NCI-H2107 treated with DMSO at 0.1 percent for 48 hours (cell line): ENCODE measurements at regions not wholly inside any gene's neighbourhood (a gene's known extent, or its start where the extent isn't known, plus 50 kb on each side); places are given as distances from the start of the nearest gene placed in this dataset.
A peak's percentile ranks its signal among the peaks of the same experiment; 100 is the strongest.

ENCODE experiments used
- DNase-seq: peaks from one replicate; lab custom pipeline; 2025; ENCODE audit not compliant: unreplicated experiment; lab: John Stamatoyannopoulos, UW

- DNase-seq, result no peak
These were observed 163.9 kb upstream of the GEMIN8 start for GRCh38 chrX:14193547-14193946.

DNA sequence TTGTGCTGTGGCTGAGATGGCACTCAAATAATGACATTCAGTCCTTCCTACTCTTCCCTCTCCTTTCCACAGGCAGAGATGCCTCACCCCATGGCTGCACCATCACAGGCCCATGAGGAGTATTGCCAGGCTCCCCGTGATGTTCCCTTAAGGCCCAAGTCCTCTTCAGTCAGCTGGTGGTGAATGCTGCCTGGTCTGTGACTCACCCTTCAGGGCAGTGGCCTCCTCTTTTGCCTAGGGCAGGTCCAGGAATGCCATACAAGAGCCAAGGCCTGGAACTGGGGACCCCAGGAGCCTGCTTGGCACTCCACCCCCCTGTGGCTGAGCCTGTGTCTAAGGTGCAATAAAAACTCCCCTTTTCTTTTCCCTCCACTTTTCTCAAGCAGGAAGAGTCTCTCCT, 144.2 kb upstream of the GEMIN8 start:
- DNase-seq, result no peak

- DNase-seq, result no peak
These were observed 135.1 kb upstream of the GEMIN8 start for GRCh38 chrX:14164828-14165227.

- DNase-seq, result peak; percentile 17
These were observed 95.8 kb upstream of the GEMIN8 start for GRCh38 chrX:14125462-14125861.

DNA sequence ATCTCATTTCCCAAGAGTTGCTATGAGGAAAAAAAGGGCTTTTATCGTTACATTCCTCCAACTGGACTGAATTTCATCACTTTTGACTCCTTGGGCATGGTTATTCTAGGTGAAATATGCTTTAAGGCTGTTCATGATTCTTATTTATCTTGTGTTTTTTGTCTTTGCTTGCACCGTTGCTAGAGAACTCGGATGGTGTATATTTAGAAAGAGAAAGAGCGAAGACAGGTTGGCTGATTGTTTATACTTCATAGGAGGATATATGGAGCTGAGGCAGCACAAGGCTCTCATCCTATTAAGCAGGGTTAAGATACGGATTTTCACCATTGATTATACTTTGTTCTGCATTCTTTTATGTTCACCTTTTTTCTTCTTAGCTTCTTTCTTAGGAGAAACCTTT, 94.9 kb upstream of the GEMIN8 start:
- no peak for DNase-seq

DNA sequence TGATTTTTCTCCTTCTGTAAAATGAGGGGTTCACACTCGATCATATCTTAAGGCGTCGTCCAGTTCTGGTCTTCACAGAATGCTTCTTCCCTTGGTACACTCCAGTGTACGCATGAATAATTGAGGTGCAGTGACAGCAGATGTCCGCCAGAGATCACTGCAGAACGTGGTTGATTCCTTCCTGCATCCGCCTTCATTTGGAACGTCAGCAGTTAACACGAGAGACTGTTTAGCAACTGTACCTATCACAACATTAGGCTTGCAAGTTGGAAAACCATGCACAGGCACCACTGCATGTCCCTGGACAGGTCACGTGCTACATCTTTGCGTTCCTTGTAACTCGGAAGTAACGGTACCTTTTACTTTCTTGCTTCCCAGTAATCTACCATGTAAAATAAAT, 66.0 kb upstream of the GEMIN8 start:
- DNase-seq, result no peak

- no peak for DNase-seq
These were observed 64.5 kb upstream of the GEMIN8 start for GRCh38 chrX:14094191-14094590.

- DNase-seq, result no peak
These were observed 54.8 kb upstream of the GEMIN8 start for GRCh38 chrX:14084466-14084865.

DNA sequence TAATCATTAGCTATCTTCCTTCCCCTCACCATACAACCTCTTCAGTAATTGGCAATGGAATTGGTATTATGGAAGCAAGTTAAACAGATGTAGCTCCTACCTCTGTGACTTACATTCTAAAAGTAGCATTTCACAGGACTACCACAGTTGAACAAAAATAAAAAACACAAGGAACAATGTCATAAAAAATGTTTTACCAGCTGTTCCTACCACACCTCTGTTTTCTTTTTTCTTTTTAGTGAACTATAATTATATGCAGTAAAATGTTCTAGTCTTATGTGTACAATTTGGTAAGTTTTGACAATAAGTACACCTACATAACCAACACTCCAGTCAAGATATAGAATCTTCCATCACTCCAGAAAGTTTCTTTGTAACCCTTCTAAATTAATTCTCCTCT, 54.1 kb upstream of the GEMIN8 start:
- DNase-seq, result no peak

GRCh38 chrX:14079891-14080430, 50.3 kb upstream of the GEMIN8 start:
- no peak for DNase-seq
